Medulla oblongata (tissue), 1 donor: ENCODE measurements at regions not wholly inside any gene's neighbourhood (a gene's known extent, or its start where the extent isn't known, plus 50 kb on each side); places are given as distances from the start of the nearest gene placed in this dataset.

Experiments used
- DNase-seq: peaks from one replicate; pipeline ENCODE4 v3.0.0-alpha.2; 2015; ENCODE audit errors: extremely low spot score

GRCh38 chr9:20117986-20118385, 329.1 kb upstream of the SLC24A2 start:
- no peak for DNase-seq

GRCh38 chr9:20117482-20117881, 328.6 kb upstream of the SLC24A2 start:
- DNase-seq, result no peak

- no peak for DNase-seq
These were observed 326.1 kb upstream of the SLC24A2 start for GRCh38 chr9:20114974-20115373.

GRCh38 chr9:20112205-20112783, 323.5 kb upstream of the SLC24A2 start:
- no peak for DNase-seq

- DNase-seq, result no peak
These were observed 322.5 kb upstream of the SLC24A2 start for GRCh38 chr9:20111173-20111843.

GRCh38 chr9:20095430-20096092, 306.7 kb upstream of the SLC24A2 start:
- no peak for DNase-seq

GRCh38 chr9:20092561-20092960, 303.7 kb upstream of the SLC24A2 start:
- no peak for DNase-seq

GRCh38 chr9:20087481-20087880, 298.6 kb upstream of the SLC24A2 start:
- DNase-seq, result no peak

- no peak for DNase-seq
These were observed 297.0 kb upstream of the SLC24A2 start for GRCh38 chr9:20085842-20086241.

- no peak for DNase-seq
These were observed 295.3 kb upstream of the SLC24A2 start for GRCh38 chr9:20084125-20084524.

GRCh38 chr9:20083390-20083789, 294.6 kb upstream of the SLC24A2 start:
- DNase-seq, result no peak

GRCh38 chr9:20082831-20083230, 294.0 kb upstream of the SLC24A2 start:
- DNase-seq, result no peak

- DNase-seq, result no peak
These were observed 293.6 kb upstream of the SLC24A2 start for GRCh38 chr9:20082406-20082805.

- no peak for DNase-seq
These were observed 289.4 kb upstream of the SLC24A2 start for GRCh38 chr9:20078246-20078645.

GRCh38 chr9:20074291-20074690, 285.5 kb upstream of the SLC24A2 start:
- DNase-seq, result no peak

GRCh38 chr9:20070336-20070735, 281.5 kb upstream of the SLC24A2 start:
- DNase-seq, result no peak

- no peak for DNase-seq
These were observed 277.2 kb upstream of the SLC24A2 start for GRCh38 chr9:20065796-20066700.

- DNase-seq, result no peak
These were observed 276.2 kb upstream of the SLC24A2 start for GRCh38 chr9:20065046-20065445.

GRCh38 chr9:20054734-20055133, 265.9 kb upstream of the SLC24A2 start:
- DNase-seq, result no peak

GRCh38 chr9:20048985-20049384, 260.1 kb upstream of the SLC24A2 start:
- no peak for DNase-seq

GRCh38 chr9:20048437-20048836, 259.6 kb upstream of the SLC24A2 start:
- no peak for DNase-seq

GRCh38 chr9:20044686-20045085, 255.8 kb upstream of the SLC24A2 start:
- DNase-seq, result no peak
